Astrocyte (in vitro differentiated cells and primary cell): ENCODE measurements at regions not wholly inside any gene's neighbourhood (a gene's known extent, or its start where the extent isn't known, plus 50 kb on each side); places are given as distances from the start of the nearest gene placed in this dataset.

Source experiments
- EZH2 ChIP-seq: IDR thresholded peaks from 2 replicates; pipeline ENCODE4 v1.6.1; 2012; ENCODE audit warnings: mild to moderate bottlenecking, low read length, inconsistent platforms; ENCODE audit not compliant: insufficient read depth
- TF ChIP-seq, protein P1 (sequence below): IDR thresholded peaks from 2 replicates; pipeline ENCODE4 v1.5.1; 2011; ENCODE audit warnings: low read depth, mild to moderate bottlenecking, inconsistent platforms, low read length, moderate library complexity; ENCODE audit not compliant: insufficient read depth

- TF ChIP-seq, protein P1, sequence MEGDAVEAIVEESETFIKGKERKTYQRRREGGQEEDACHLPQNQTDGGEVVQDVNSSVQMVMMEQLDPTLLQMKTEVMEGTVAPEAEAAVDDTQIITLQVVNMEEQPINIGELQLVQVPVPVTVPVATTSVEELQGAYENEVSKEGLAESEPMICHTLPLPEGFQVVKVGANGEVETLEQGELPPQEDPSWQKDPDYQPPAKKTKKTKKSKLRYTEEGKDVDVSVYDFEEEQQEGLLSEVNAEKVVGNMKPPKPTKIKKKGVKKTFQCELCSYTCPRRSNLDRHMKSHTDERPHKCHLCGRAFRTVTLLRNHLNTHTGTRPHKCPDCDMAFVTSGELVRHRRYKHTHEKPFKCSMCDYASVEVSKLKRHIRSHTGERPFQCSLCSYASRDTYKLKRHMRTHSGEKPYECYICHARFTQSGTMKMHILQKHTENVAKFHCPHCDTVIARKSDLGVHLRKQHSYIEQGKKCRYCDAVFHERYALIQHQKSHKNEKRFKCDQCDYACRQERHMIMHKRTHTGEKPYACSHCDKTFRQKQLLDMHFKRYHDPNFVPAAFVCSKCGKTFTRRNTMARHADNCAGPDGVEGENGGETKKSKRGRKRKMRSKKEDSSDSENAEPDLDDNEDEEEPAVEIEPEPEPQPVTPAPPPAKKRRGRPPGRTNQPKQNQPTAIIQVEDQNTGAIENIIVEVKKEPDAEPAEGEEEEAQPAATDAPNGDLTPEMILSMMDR, result no peak
- TF ChIP-seq EZH2, result no peak
Measured at GRCh38 chr1:115522386-115522785, 119.4 kb upstream of the VANGL1 start.
